GM19468 (cell line): ENCODE measurements at regions not wholly inside any gene's neighbourhood (a gene's known extent, or its start where the extent isn't known, plus 50 kb on each side); places are given as distances from the start of the nearest gene placed in this dataset.

ENCODE experiments used
- ATAC-seq: cut with Tn5 transposase; IDR thresholded peaks from one replicate; pipeline ENCODE4 v1.9.1; 2021; ENCODE audit warnings: mild to moderate bottlenecking, moderate library complexity, moderate number of reproducible peaks; ENCODE audit not compliant: unreplicated experiment; ENCODE audit errors: extremely low read depth

- no peak for ATAC-seq
These were observed 79.4 kb upstream of the IFNE start for GRCh38 chr9:21561502-21561901.

GRCh38 chr9:21564175-21564574 is 82.1 kb upstream of the IFNE start:
- ATAC-seq = no peak

GRCh38 chr9:21565155-21565554 is 83.0 kb upstream of the IFNE start:
- no peak for ATAC-seq

GRCh38 chr9:21567926-21568325 is 85.8 kb upstream of the IFNE start:
- ATAC-seq = no peak

GRCh38 chr9:21568484-21568883 is 86.4 kb upstream of the IFNE start:
- no peak for ATAC-seq

GRCh38 chr9:21569721-21570120 is 87.6 kb upstream of the IFNE start:
- no peak for ATAC-seq

- no peak for ATAC-seq
These were observed 88.6 kb upstream of the IFNE start for GRCh38 chr9:21570643-21571275.

- ATAC-seq = no peak
These were observed 92.1 kb upstream of the IFNE start for GRCh38 chr9:21574261-21574660.

- ATAC-seq = no peak
These were observed 94.4 kb upstream of the IFNE start for GRCh38 chr9:21576331-21577189.

GRCh38 chr9:21579247-21579671 is 97.1 kb upstream of the IFNE start:
- no peak for ATAC-seq

- no peak for ATAC-seq
These were observed 97.6 kb upstream of the IFNE start for GRCh38 chr9:21579743-21580142.

GRCh38 chr9:21580636-21581378 is 98.7 kb upstream of the IFNE start:
- no peak for ATAC-seq

- no peak for ATAC-seq
These were observed 101.7 kb upstream of the IFNE start for GRCh38 chr9:21583628-21584377.

- ATAC-seq = no peak
These were observed 102.8 kb upstream of the IFNE start for GRCh38 chr9:21584890-21585289.

GRCh38 chr9:21585756-21586752 is 103.9 kb upstream of the IFNE start:
- ATAC-seq = no peak

GRCh38 chr9:21589344-21590056 is 107.4 kb upstream of the IFNE start:
- no peak for ATAC-seq

GRCh38 chr9:21590058-21590996 is 108.2 kb upstream of the IFNE start:
- no peak for ATAC-seq
